ES-I3 (cell line): ENCODE measurements at regions not wholly inside any gene's neighbourhood (a gene's known extent, or its start where the extent isn't known, plus 50 kb on each side); places are given as distances from the start of the nearest gene placed in this dataset.
"Not testable (repeated sequence)": the region's sequence is repeated elsewhere in the genome, so short reads cannot be mapped to it uniquely, and the experiment has no call there.

Source experiments
- H3K36me3 ChIP-seq: 2 replicates; pipeline ENCODE4 v1.6.1; 2013; ENCODE audit warnings: mild to moderate bottlenecking, low read length, control low read depth, moderate library complexity; ENCODE audit not compliant: insufficient read depth
- H3K4me1 ChIP-seq: 2 replicates; pipeline ENCODE4 v1.6.1; 2013; ENCODE audit warnings: mild to moderate bottlenecking, control low read depth, low read length; ENCODE audit not compliant: insufficient read depth
- H3K9ac ChIP-seq: 2 replicates; pipeline ENCODE4 v1.6.1; 2013; ENCODE audit warnings: low read depth, mild to moderate bottlenecking, low read length, moderate library complexity
- H3K9me3 ChIP-seq: 2 replicates; pipeline ENCODE4 v1.6.1; 2013; ENCODE audit warnings: mild to moderate bottlenecking, low read length, moderate library complexity; ENCODE audit not compliant: control insufficient read depth, insufficient read depth

DNA sequence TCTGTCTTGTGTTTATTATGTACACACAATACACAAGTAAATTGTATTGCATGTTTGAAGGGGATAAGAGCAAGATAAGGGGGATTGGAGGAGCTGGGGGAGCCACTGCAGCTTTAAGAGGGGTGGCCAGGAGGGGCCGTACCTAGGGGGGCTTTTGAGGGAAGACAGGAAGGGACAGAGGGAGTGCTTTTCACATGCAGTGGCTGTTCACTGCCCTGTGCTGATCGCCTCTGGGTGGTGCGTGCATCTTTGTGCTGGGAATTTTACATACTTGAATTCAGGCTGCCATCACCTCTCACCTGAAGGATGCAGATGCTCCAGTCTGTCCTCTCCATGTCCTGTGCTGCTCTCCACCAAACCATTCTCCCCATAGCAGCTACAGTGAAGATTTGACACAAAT, 179.5 kb downstream of the PTPRU start:
- Histone ChIP-seq H3K36me3 (no peaks in the 10 kb centered on the region), H3K9me3 (no peaks in the 10 kb centered on the region), H3K4me1 (peaks cover 4% of the 10 kb centered on the region; the same call in 1 of the 2 replicates), H3K9ac (no peak overlapping the region)

DNA sequence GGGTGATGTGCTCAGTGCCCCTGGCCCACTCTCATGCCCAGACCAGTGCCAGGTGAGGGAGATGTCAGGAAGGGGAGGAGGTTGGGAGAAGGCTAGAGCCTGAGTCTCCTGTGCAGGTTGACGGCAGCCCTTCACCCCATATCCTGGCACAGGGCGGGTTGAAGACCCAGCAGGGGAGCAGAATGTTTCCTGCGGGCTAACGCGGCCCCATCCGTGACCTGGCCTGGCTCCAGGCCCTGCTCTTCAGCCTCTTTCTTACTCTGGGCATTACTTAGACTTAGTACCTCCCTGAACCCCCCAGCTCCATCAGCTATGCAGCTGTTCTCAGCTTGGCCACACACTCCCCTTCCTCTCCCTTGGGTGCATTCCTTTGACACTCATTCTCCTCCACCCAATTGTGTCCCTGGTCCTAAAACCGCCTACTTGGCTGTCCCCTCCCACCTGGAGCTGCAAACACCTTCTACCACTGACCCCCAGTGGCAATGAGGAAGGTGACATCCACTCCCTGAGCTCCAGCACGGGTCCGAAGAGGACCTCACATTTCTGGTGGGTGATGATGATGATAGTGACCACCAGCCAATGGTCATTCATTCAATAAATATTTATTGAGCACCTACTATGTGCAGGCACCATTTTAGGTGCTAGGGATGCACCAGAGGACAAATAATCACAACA, 179.0 kb downstream of the PTPRU start:
- Histone ChIP-seq H3K36me3 (no peaks in the 10 kb centered on the region), H3K9me3 (no peaks in the 10 kb centered on the region), H3K4me1 (peaks cover 4% of the 10 kb centered on the region; the same call in 1 of the 2 replicates), H3K9ac (no peak overlapping the region)

DNA sequence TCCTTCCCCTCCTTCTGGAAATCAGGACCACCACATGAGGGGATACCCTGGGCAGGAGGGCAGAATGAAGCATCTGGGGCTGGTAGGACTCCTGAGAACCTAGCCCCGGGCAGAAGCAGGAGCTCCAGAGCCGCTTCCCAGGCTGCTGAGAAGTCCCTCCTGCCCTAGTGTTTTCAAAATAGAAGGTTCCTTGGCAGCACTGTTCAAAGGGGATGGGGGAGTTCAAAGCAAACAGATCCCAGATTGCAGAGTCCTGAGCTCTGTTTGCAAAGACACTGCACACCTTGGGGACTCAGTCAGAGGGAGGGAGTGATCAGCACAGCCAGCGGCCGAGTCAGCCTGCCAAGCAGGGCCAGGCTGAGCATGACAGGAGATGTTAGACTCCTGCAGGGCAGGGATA, 177.8 kb downstream of the PTPRU start:
- Histone ChIP-seq H3K4me1 (peaks cover 4% of the 10 kb centered on the region; the same call in 1 of the 2 replicates), H3K36me3 (no peaks in the 10 kb centered on the region), H3K9me3 (no peaks in the 10 kb centered on the region), H3K9ac (no peak overlapping the region)

DNA sequence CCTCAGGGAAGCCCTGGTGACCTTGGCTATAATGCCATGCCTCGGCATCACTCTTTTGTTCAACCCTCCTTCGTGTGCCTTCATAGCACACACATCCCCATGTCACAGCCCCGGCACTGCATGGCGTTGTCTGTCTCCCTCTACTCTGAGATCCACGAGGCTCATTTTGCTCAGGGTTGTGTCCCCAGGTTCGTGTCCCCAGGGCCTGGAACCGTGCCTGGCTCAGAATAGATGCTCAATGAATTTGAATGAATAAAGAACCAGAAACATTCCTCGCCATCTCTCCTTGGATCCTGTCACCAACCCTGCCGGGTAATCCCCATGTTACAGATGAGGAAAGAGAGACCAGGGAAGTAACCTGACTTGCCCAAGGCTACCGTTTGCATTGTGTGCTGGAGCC, 177.3 kb downstream of the PTPRU start:
- Histone ChIP-seq H3K36me3 (no peaks in the 10 kb centered on the region), H3K9ac (no peak overlapping the region), H3K9me3 (no peaks in the 10 kb centered on the region), H3K4me1 (peaks cover 4% of the 10 kb centered on the region; the same call in 1 of the 2 replicates)

DNA sequence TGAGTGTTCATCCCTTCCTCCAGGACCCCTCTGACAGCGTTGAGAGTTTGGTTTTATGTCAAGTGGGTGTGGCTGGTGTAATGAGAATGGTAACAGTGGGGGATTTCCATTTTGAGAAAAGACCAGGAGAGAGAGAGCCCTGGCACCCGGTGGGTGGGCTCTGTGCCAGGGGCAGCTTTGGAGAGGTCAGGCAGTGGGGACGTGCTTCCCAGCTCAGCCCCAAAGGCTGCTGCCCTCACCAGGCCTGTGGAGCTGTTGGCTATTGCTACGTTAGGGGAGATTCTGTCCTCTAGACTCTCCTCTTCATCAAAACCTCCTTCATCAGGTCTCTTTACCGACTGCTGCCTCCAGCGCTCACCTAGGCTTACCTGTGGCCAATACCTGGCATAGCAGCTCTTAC, 176.3 kb downstream of the PTPRU start:
- Histone ChIP-seq H3K36me3 (no peaks in the 10 kb centered on the region), H3K4me1 (peaks cover 4% of the 10 kb centered on the region; the same call in 1 of the 2 replicates), H3K9ac (no peak overlapping the region), H3K9me3 (no peaks in the 10 kb centered on the region)

DNA sequence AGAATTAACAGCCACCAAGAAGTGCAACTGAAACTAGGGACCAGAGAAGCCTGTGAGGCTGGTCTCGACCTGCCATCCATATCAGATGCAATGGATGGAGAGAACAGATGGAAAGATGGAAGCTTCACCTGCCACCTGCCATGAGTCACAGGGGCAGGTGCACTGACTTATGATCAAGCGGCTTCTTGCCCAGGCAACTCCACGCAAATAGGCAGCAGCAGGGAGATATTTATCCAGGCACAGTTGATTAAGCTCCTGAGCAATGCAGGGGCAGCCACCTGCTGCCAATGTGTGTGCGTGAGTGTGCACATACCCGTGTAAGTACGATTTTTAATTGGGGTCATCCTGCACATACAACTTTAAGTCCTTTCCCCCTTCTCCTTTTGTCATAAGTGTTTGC, 174.2 kb downstream of the PTPRU start:
- H3K9ac ChIP-seq, result no peak overlapping the region
- peaks cover 5% of the 10 kb centered on the region; the same call in 1 of the 2 replicates for H3K9me3 ChIP-seq
- no peaks in the 10 kb centered on the region for H3K36me3 ChIP-seq
- H3K4me1 ChIP-seq, result no peaks in the 10 kb centered on the region; the same call in 1 of the 2 replicates

DNA sequence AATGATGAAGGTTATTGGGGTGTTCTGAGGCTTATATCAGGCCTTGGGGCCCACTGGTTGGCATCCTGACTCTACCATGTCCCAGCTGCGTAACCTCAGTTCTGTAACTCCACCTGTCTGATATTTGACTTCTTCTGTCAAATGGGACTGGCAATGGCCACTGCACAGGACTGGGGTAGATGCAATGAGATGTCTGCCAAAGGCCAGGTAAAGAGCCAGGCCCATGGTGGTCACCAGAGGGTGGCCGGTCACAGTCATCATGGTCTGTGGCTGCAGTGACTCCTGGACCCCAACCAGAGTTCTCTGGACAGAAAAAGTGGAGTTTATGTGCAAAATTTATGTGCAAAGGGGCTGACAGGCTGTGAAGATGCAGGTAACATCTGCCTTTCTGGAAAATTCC, 173.3 kb downstream of the PTPRU start:
- Histone ChIP-seq H3K9me3 (peaks cover 9% of the 10 kb centered on the region; the same call in 1 of the 2 replicates), H3K9ac (no peak overlapping the region), H3K36me3 (no peaks in the 10 kb centered on the region), H3K4me1 (no peaks in the 10 kb centered on the region)

DNA sequence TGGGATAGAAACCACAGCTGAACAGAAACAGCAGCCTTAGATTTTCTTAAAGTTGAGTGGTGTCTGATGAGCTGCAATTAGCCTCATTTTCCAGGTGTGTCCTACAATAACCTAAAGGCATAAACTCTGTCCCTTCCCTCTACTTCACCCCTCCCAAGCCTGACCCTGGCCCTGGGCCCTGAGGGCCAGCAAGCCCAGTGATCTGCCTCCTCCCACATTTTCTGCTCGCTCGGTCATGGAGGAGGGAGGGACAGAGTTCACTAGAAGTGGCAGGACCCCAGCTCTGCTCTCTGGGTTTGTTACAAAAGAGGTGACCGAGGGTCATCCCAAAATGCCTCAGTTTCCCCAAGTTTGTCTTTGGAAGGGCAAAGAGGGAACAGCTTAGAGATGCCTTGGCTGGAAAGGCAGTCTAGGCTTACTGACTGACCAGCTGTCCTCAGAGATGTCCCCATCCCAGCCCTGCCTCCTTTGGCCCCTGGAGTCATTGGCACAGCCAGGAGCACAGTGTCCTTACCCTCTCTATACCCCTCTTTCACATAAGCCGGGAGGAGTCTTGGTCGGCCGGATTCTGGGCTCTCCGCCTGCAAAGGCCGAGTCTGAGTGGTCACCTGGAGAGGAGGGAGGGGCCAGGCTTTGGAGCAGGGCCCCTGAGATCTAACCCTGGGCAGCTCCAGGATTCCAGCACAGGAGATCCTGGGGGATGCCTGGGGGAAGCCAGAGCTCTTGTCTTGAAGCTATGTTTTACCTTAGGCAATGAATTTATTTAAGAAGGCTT, 172.7 kb downstream of the PTPRU start:
- Histone ChIP-seq H3K9me3 (peaks cover 9% of the 10 kb centered on the region; the same call in 1 of the 2 replicates), H3K4me1 (no peaks in the 10 kb centered on the region), H3K9ac (no peak overlapping the region), H3K36me3 (no peaks in the 10 kb centered on the region)

DNA sequence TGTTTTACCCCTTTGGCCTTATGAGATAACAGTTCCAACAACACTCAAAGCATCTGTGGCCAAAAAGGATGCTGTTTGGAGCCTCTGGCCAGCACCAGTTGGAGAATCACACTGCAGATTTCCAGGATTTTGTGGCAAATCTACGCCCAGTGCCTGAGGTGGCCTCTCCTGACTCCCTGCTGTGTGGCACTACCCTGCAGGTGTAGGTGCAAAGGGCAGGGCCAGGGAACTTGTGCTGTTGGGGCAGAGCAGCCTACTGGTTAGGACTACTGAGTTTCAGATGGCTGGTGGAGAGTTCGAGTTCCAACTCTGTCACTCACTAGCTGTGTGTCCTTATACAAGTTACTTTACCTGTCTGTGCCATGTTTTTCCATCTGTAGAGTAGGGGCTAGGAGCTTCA, 170.5 kb downstream of the PTPRU start:
- no peaks in the 10 kb centered on the region for H3K4me1 ChIP-seq
- H3K36me3 ChIP-seq, result no peaks in the 10 kb centered on the region
- H3K9ac ChIP-seq, result no peak overlapping the region
- peaks cover 9% of the 10 kb centered on the region; the same call in 1 of the 2 replicates for H3K9me3 ChIP-seq

DNA sequence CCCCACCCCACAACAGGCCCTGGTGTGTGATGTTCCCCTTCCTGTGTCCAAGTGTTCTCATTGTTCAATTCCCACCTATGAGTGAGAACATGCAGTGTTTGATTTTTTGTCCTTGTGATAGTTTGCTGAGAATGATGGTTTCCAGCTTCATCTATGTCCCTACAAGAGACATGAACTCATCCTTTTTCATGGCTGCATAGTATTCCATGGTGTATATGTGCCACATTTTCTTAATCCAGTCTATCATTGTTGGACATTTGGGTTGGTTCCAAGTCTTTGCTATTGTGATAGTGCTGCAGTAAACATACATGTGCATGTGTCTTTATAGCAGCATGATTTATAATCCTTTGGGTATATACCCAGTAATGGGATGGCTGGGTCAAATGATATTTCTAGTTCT, 163.9 kb downstream of the PTPRU start:
- not testable (repeated sequence) for H3K36me3 ChIP-seq, H3K9ac ChIP-seq, H3K4me1 ChIP-seq, H3K9me3 ChIP-seq

DNA sequence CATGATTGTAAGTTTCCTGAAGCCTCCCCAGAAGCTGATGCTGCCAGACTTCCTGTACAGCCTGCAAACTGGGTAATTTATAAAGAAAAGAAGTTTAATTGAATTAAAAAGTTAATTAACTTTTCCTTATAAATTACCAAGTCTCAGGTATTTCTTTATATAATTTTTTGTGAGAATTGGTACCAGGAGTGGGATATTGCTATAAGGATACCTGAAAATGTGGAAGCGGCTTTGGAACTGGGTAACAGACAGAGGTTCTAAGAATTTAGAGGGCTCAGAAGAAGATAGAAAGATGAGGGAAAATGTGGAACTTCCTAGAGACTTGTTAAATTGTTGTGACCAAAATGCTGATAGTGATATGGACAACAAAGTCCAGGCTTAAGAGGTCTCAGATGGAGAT, 163.1 kb downstream of the PTPRU start:
- no peaks in the 10 kb centered on the region for H3K4me1 ChIP-seq
- no peak overlapping the region for H3K9ac ChIP-seq
- H3K9me3 ChIP-seq, result peaks cover 5% of the 10 kb centered on the region; the same call in 1 of the 2 replicates
- no peaks in the 10 kb centered on the region for H3K36me3 ChIP-seq

DNA sequence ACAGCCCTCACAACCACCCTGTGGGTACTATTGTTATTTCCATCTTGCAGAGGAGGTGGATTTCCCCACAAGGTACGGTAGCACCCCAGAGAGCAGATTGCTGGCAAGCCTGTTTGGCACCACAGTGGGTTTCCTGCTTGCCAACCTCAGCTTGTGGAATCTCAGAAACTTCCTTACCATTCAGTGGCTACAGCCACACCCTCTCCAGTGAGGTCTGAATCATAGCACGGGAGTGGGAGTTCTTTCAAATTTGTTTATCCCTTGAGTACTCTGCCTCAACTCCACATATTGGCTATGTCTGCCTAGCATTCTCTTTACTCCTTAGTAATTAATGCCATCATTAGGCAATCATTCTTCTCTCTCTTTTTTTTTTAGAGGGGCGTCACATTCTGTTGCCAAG, 162.1 kb downstream of the PTPRU start:
- Histone ChIP-seq H3K9ac (no peak overlapping the region), H3K4me1 (no peaks in the 10 kb centered on the region), H3K9me3 (peaks cover 5% of the 10 kb centered on the region; the same call in 1 of the 2 replicates), H3K36me3 (no peaks in the 10 kb centered on the region)

DNA sequence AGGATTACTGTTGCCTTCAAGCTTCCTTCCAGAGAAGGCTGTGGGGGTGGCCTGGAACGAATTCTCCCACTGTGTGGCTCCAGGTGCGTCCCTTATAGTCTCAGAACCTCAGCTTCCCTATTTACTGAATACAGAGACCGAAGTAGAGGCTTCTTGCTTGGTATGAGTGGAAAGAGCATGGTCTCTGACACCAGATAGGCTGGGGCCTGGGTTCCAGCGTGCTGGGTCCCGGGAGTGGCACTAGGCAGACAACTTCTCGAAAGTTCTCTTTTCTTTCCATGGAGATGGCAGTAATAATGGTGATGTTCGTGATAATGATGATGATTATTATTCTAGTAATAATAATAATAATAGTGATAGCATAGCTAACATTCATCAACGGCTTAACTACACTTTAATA, 161.7 kb downstream of the PTPRU start:
- Histone ChIP-seq H3K9me3 (peaks cover 5% of the 10 kb centered on the region; the same call in 1 of the 2 replicates), H3K4me1 (no peaks in the 10 kb centered on the region), H3K9ac (no peak overlapping the region), H3K36me3 (no peaks in the 10 kb centered on the region)

DNA sequence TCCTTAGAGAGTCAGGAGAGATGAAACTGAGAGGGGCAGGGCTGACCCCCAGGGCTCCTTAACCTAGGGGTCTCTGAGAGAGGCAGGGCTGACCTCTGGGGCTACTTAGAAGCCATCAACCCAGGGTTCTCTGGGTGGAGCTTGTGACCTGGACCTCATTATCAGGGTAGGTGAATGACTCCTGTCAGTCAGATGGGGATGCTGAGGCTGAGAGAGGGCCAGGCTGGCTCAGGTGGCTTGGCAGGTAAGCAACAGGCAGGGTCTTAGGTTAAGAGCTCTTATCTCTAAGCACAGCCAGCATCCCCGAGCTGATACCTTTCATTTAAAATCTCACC, 160.9 kb downstream of the PTPRU start:
- H3K9me3 ChIP-seq, result peaks cover 5% of the 10 kb centered on the region; the same call in 1 of the 2 replicates
- no peak overlapping the region for H3K9ac ChIP-seq
- no peaks in the 10 kb centered on the region for H3K4me1 ChIP-seq
- no peaks in the 10 kb centered on the region for H3K36me3 ChIP-seq
